Neuronal stem cell (in vitro differentiated cells): ENCODE measurements at regions not wholly inside any gene's neighbourhood (a gene's known extent, or its start where the extent isn't known, plus 50 kb on each side); places are given as distances from the start of the nearest gene placed in this dataset.

Experiments used
- DNase-seq: peaks from one replicate; pipeline ENCODE4 v3.0.0-alpha.2; 2013; ENCODE audit warnings: low spot score
- H2AFZ ChIP-seq: one replicate; pipeline ENCODE4 v1.6.1; 2013; ENCODE audit warnings: mild to moderate bottlenecking, low read length, inconsistent platforms
- H2AK5ac ChIP-seq: 2 replicates; pipeline ENCODE4 v1.6.1; 2013; ENCODE audit warnings: low read depth, mild to moderate bottlenecking, inconsistent platforms, low read length, moderate library complexity, mixed read lengths
- H2BK120ac ChIP-seq: 2 replicates; pipeline ENCODE4 v1.6.1; 2013; ENCODE audit warnings: low read depth, mild to moderate bottlenecking, inconsistent platforms, low read length, moderate library complexity, mixed read lengths
- H2BK12ac ChIP-seq: one replicate; pipeline ENCODE4 v1.6.1; 2013; ENCODE audit warnings: low read length, inconsistent platforms
- H2BK15ac ChIP-seq: 2 replicates; pipeline ENCODE4 v1.6.1; 2013; ENCODE audit warnings: mild to moderate bottlenecking, low read length, inconsistent platforms, mixed read lengths
- H2BK5ac ChIP-seq: one replicate; pipeline ENCODE4 v1.6.1; 2013; ENCODE audit warnings: inconsistent platforms, mild to moderate bottlenecking, low read length, moderate library complexity
- H3K14ac ChIP-seq: one replicate; pipeline ENCODE4 v1.6.1; 2013; ENCODE audit warnings: low read length, inconsistent platforms
- H3K18ac ChIP-seq: 2 replicates; pipeline ENCODE4 v1.6.1; 2013; ENCODE audit warnings: low read length, inconsistent platforms
- H3K23ac ChIP-seq: 2 replicates; pipeline ENCODE4 v1.6.1; 2013; ENCODE audit warnings: low read depth, mild to moderate bottlenecking, mixed read lengths, low read length, inconsistent platforms; ENCODE audit not compliant: poor library complexity
- H3K27ac ChIP-seq: replicated peaks from 3 replicates; pipeline ENCODE4 v1.5.1; 2013; ENCODE audit warnings: low read length, inconsistent platforms
- H3K27me3 ChIP-seq, 3 experiments: 2 replicates each; pipeline ENCODE4 v1.6.1; 2013; ENCODE audit warnings: low read length in 3 of 3, mild to moderate bottlenecking in 2 of 3, inconsistent platforms in 1 of 3, low read depth in 1 of 3, mixed read lengths in 1 of 3, moderate library complexity in 1 of 3; ENCODE audit not compliant: control insufficient read depth in 3 of 3, insufficient read depth in 3 of 3
- H3K36me3 ChIP-seq, 2 donors: replicated peaks in 1 of 2; 2 replicates each; pipeline ENCODE4 v1.6.1; 2013; ENCODE audit warnings: low read length in 2 of 2; ENCODE audit not compliant: control insufficient read depth in 2 of 2, insufficient read depth in 2 of 2
- H3K4ac ChIP-seq: 2 replicates; pipeline ENCODE4 v1.6.1; 2013; ENCODE audit warnings: inconsistent platforms, mild to moderate bottlenecking, low read length, moderate library complexity
- H3K4me1 ChIP-seq, 2 donors: 1 replicate in 1 of 2; 2 replicates in 1 of 2; pipeline ENCODE4 v1.6.1; 2013; ENCODE audit warnings: low read length in 2 of 2, low read depth in 1 of 2; ENCODE audit not compliant: control insufficient read depth in 2 of 2, insufficient read depth in 1 of 2
- H3K4me2 ChIP-seq: one replicate; pipeline ENCODE4 v1.6.1; 2013; ENCODE audit warnings: mild to moderate bottlenecking, low read length, inconsistent platforms; ENCODE audit not compliant: insufficient read depth, poor library complexity, severe bottlenecking
- H3K4me3 ChIP-seq, 2 donors: 2 replicates each; pipeline ENCODE4 v1.5.1; 2013; ENCODE audit warnings: low read length in 2 of 2, mild to moderate bottlenecking in 2 of 2, inconsistent platforms in 1 of 2, moderate library complexity in 1 of 2
- H3K79me1 ChIP-seq: one replicate; pipeline ENCODE4 v1.6.1; 2013; ENCODE audit warnings: low read depth, mild to moderate bottlenecking, inconsistent platforms, low read length, moderate library complexity
- H3K9ac ChIP-seq: one replicate; pipeline ENCODE4 v1.6.1; 2013; ENCODE audit warnings: mild to moderate bottlenecking, low read depth, low read length, inconsistent platforms; ENCODE audit not compliant: poor library complexity
- H3K9me3 ChIP-seq, 2 donors: replicated peaks in 1 of 2; 2 replicates each; pipeline versions ENCODE3 to v1.6.1; 2013; ENCODE audit warnings: low read length in 2 of 2, mild to moderate bottlenecking in 2 of 2, inconsistent platforms in 1 of 2, low read depth in 1 of 2, mixed read lengths in 1 of 2, moderate library complexity in 1 of 2; ENCODE audit not compliant: control insufficient read depth in 2 of 2, insufficient read depth in 1 of 2
- H4K8ac ChIP-seq: one replicate; pipeline ENCODE4 v1.6.1; 2013; ENCODE audit warnings: low read depth, mild to moderate bottlenecking, inconsistent platforms, low read length, moderate library complexity
- H4K91ac ChIP-seq: one replicate; pipeline ENCODE4 v1.6.1; 2013; ENCODE audit warnings: low read length, low read depth, mild to moderate bottlenecking, inconsistent platforms; ENCODE audit not compliant: poor library complexity
- WGBS, 2 donors: extraction: QIAGEN DNeasy Blood & Tissue Kit; methylation state at CpG; one replicate each; pipeline ENCODE4 v1.1.7; 2013; ENCODE audit warnings: missing lambda C conversion rate in 2 of 2, mixed read lengths in 1 of 2; ENCODE audit not compliant: insufficient read length in 2 of 2, insufficient replicate concordance in 1 of 2; ENCODE audit errors: extremely low coverage in 2 of 2; 5-methylcytosine and 5-hydroxymethylcytosine counted together

- H3K27ac ChIP-seq: no peak overlapping the region
- no CpG with 5 or more reads among the region's 2 CpGs for WGBS, 2 donors
These were observed 818.5 kb upstream of the ROBO1 start for GRCh38 chr3:80586338-80586737.

GRCh38 chr3:80580146-80580545 is 812.3 kb upstream of the ROBO1 start:
- Histone ChIP-seq H2BK15ac (no peak overlapping the region), H3K4me2 (no peak overlapping the region), H3K4me3 (no peak overlapping the region), H4K91ac (no peak overlapping the region), H2BK12ac (no peak overlapping the region), H2BK5ac (no peak overlapping the region), H3K23ac (no peak overlapping the region), H3K36me3 (no peaks in the 10 kb centered on the region), H3K9me3 (no peaks in the 10 kb centered on the region), H3K27ac (no peak overlapping the region), H3K14ac (no peak overlapping the region), H2BK120ac (no peak overlapping the region), H3K4me1 (no peaks in the 10 kb centered on the region), H2AK5ac (no peak overlapping the region), H2AFZ (no peak overlapping the region), H3K79me1 (no peaks in the 10 kb centered on the region), H3K18ac (no peak overlapping the region), H3K9ac (no peak overlapping the region), H3K27me3 (no peaks in the 10 kb centered on the region), H4K8ac (no peak overlapping the region), H3K4ac (no peak overlapping the region)
- DNase-seq: no peak
- no CpG with 5 or more reads among the region's 2 CpGs for WGBS, 2 donors

More at GRCh38 chr3:80586338-80586737, 818.5 kb upstream of the ROBO1 start:
- H2BK5ac ChIP-seq: no peak overlapping the region
- no peak overlapping the region for H2BK15ac ChIP-seq
- no peak overlapping the region for H3K23ac ChIP-seq
- H3K4me2 ChIP-seq: no peak overlapping the region
- H3K9me3 ChIP-seq: no peaks in the 10 kb centered on the region
- H4K8ac ChIP-seq: no peak overlapping the region
- H2AFZ ChIP-seq: no peak overlapping the region
- no peak for DNase-seq
- H2BK12ac ChIP-seq: no peak overlapping the region
- H2BK120ac ChIP-seq: no peak overlapping the region
- H3K4me3 ChIP-seq: no peak overlapping the region
- no peak overlapping the region for H3K14ac ChIP-seq
- H4K91ac ChIP-seq: no peak overlapping the region
- H3K27me3 ChIP-seq: no peaks in the 10 kb centered on the region
- H3K18ac ChIP-seq: no peak overlapping the region
- H3K36me3 ChIP-seq: no peaks in the 10 kb centered on the region
- H3K9ac ChIP-seq: no peak overlapping the region
- H3K4me1 ChIP-seq: no peaks in the 10 kb centered on the region
- H2AK5ac ChIP-seq: no peak overlapping the region
- no peaks in the 10 kb centered on the region for H3K79me1 ChIP-seq
- no peak overlapping the region for H3K4ac ChIP-seq

- Histone ChIP-seq H3K36me3 (no peaks in the 10 kb centered on the region), H3K18ac (no peak overlapping the region), H4K91ac (no peak overlapping the region), H2AK5ac (no peak overlapping the region), H3K23ac (no peak overlapping the region), H3K27ac (no peak overlapping the region), H3K9ac (no peak overlapping the region), H3K4me3 (no peak overlapping the region), H2AFZ (no peak overlapping the region), H2BK15ac (no peak overlapping the region), H3K27me3 (no peaks in the 10 kb centered on the region), H3K14ac (no peak overlapping the region), H2BK120ac (no peak overlapping the region), H3K79me1 (no peaks in the 10 kb centered on the region), H2BK12ac (no peak overlapping the region), H4K8ac (no peak overlapping the region), H2BK5ac (no peak overlapping the region), H3K4ac (no peak overlapping the region), H3K4me2 (no peak overlapping the region), H3K9me3 (no peaks in the 10 kb centered on the region), H3K4me1 (no peaks in the 10 kb centered on the region)
- no peak for DNase-seq
- no CpG with 5 or more reads among the region's 2 CpGs for WGBS, 2 donors
These were observed 796.6 kb upstream of the ROBO1 start for GRCh38 chr3:80564391-80564790.

- H3K4me3 ChIP-seq: no peak overlapping the region
- H3K79me1 ChIP-seq: no peaks in the 10 kb centered on the region
- no peak overlapping the region for H3K4ac ChIP-seq
- H3K9ac ChIP-seq: no peak overlapping the region
- H2BK12ac ChIP-seq: no peak overlapping the region
- H4K91ac ChIP-seq: no peak overlapping the region
- H2AFZ ChIP-seq: no peak overlapping the region
- H3K27ac ChIP-seq: no peak overlapping the region
- H2BK5ac ChIP-seq: no peak overlapping the region
- H3K36me3 ChIP-seq: no peaks in the 10 kb centered on the region
- H2AK5ac ChIP-seq: no peak overlapping the region
- no peaks in the 10 kb centered on the region for H3K9me3 ChIP-seq
- H3K18ac ChIP-seq: no peak overlapping the region
- H3K27me3 ChIP-seq: no peaks in the 10 kb centered on the region
- no peaks in the 10 kb centered on the region for H3K4me1 ChIP-seq
- no peak overlapping the region for H2BK120ac ChIP-seq
- H3K14ac ChIP-seq: no peak overlapping the region
- WGBS, 2 donors: no CpG with 5 or more reads among the region's 4 CpGs
- H3K4me2 ChIP-seq: no peak overlapping the region
- no peak overlapping the region for H2BK15ac ChIP-seq
- H3K23ac ChIP-seq: no peak overlapping the region
- H4K8ac ChIP-seq: no peak overlapping the region
- no peak for DNase-seq
These were observed 791.9 kb upstream of the ROBO1 start for GRCh38 chr3:80559701-80560100.
